ENCODE measurements at regions not wholly inside any gene's neighbourhood (a gene's known extent, or its start where the extent isn't known, plus 50 kb on each side); places are given as distances from the start of the nearest gene placed in this dataset.

DNA sequence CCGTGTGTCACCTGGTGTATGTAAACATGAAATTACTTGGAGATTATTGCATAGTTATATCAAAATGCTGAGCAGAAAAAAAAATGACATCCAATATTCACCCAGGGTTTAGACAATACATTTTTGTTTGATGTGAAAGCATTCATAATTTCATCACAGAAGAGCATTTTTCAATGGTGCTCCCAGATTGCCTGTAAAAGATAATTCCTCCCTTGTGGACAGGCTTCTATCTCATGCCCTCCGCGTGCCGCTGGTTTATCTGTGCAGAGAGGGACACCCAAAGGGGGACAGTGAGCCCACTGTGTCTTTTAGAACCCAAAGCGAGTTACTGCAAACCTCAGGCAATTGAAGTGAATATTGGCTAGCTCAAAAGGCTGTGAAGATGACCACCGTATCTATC, 126.2 kb upstream of the KLF6 start:
- no peak for TF ChIP-seq GATA2 (IDR thresholded peaks at IDR 0.05; ENCODE audit: low read depth, low read length)
- no peak for TF ChIP-seq GATA3 (IDR thresholded peaks at IDR 0.05; ENCODE audit: low read depth, low read length)

Data from SH-SY5Y (cell line).